Liver (tissue), 3 donors: ENCODE measurements at regions not wholly inside any gene's neighbourhood (a gene's known extent, or its start where the extent isn't known, plus 50 kb on each side); places are given as distances from the start of the nearest gene placed in this dataset.

ENCODE experiments used
- ATF3 ChIP-seq: IDR thresholded peaks from 2 replicates; pipeline ENCODE4 v1.6.1; 2016; ENCODE audit warnings: antibody characterized with exemption
- CTCF ChIP-seq: fragments of 150-350 bp; IDR thresholded peaks from 2 replicates; pipeline ENCODE4 v1.5.1; 2017; ENCODE audit warnings: improper control_type of control experiment, low read depth, low read length; ENCODE audit not compliant: missing input control
- HNF4A ChIP-seq, 2 donors: conservative IDR thresholded peaks; 2 replicates each; pipeline ENCODE4 v1.6.1; 2016; ENCODE audit warnings: antibody characterized with exemption in 2 of 2, mild to moderate bottlenecking in 2 of 2
- JUND ChIP-seq, 2 donors: IDR thresholded peaks; 2 replicates each; pipeline ENCODE4 v1.6.1; 2016; ENCODE audit warnings: antibody characterized with exemption in 2 of 2
- MAX ChIP-seq: IDR thresholded peaks from 2 replicates; pipeline ENCODE4 v1.6.1; 2016; ENCODE audit warnings: antibody characterized with exemption
- NR2F2 ChIP-seq: IDR thresholded peaks from 2 replicates; pipeline ENCODE4 v1.6.1; 2016; ENCODE audit warnings: antibody characterized with exemption
- RAD21 ChIP-seq, 2 donors: IDR thresholded peaks; 2 replicates each; pipeline ENCODE4 v1.6.1; 2016; ENCODE audit warnings: antibody characterized with exemption in 2 of 2, mild to moderate bottlenecking in 2 of 2
- REST ChIP-seq: IDR thresholded peaks from 2 replicates; pipeline ENCODE4 v1.6.1; 2016; ENCODE audit warnings: antibody characterized with exemption, mild to moderate bottlenecking
- RXRA ChIP-seq, 2 donors: IDR thresholded peaks; 2 replicates each; pipeline ENCODE4 v1.6.1; 2017 to 2018; ENCODE audit warnings: antibody characterized with exemption in 2 of 2, mild to moderate bottlenecking in 1 of 2
- SP1 ChIP-seq: IDR thresholded peaks from 2 replicates; pipeline ENCODE4 v1.6.1; 2018; ENCODE audit warnings: antibody characterized with exemption, mild to moderate bottlenecking
- TAF1 ChIP-seq: conservative IDR thresholded peaks from 2 replicates; pipeline ENCODE4 v1.6.1; 2016; ENCODE audit warnings: antibody characterized with exemption, mild to moderate bottlenecking
- YY1 ChIP-seq: IDR thresholded peaks from 2 replicates; pipeline ENCODE4 v1.6.1; 2016; ENCODE audit warnings: antibody characterized with exemption, mild to moderate bottlenecking
- ZBTB33 ChIP-seq: IDR thresholded peaks from 2 replicates; pipeline ENCODE4 v1.6.1; 2016; ENCODE audit warnings: antibody characterized with exemption
- donor health status: healthy.
- donor health status: healthy.

- TF ChIP-seq CTCF (no peak), SP1 (no peak), RAD21 (IDR thresholded peaks at IDR 0.05) (no peak), REST (no peak), ZBTB33 (no peak), YY1 (no peak), JUND (IDR thresholded peaks at IDR 0.05) (no peak), RXRA (IDR thresholded peaks at IDR 0.05) (no peak), HNF4A (conservative IDR thresholded peaks at IDR 0.05) (no peak), MAX (no peak), TAF1 (no peak), ATF3 (no peak), NR2F2 (no peak)
Observed at GRCh38 chr14:42950363-42950762, 1343.7 kb downstream of the LRFN5 start.
